ENCODE measurements at regions not wholly inside any gene's neighbourhood (a gene's known extent, or its start where the extent isn't known, plus 50 kb on each side); places are given as distances from the start of the nearest gene placed in this dataset.

- no peaks in the 10 kb centered on the region for H3K4me1 ChIP-seq
- 75 to 88% methylated on average over 4 of the region's 4 CpGs for WGBS, 2 donors
- no peaks in the 10 kb centered on the region for H3K27me3 ChIP-seq
- peaks cover 0 to 3% (median 0%) of the 10 kb centered on the region in 4 donors for H3K9me3 ChIP-seq
- H3K4me3 ChIP-seq, result no peak overlapping the region
- intact Hi-C loops (cut with DNase I), result no loop called here
- TF ChIP-seq CTCF (IDR thresholded peaks at IDR 0.05) (no peak), POLR2A (IDR thresholded peaks at IDR 0.05) (no peak), EP300 (IDR thresholded peaks at IDR 0.05) (no peak), POLR2AphosphoS5 (IDR thresholded peaks at IDR 0.05) (no peak)
- H3K27ac ChIP-seq, result no peak overlapping the region
- H3K36me3 ChIP-seq, result no peaks in the 10 kb centered on the region
- no peak for DNase-seq
These were observed 168.5 kb upstream of the SFSWAP start for GRCh38 chr12:131542351-131542750.

GRCh38 chr12:131543040-131543439, 167.8 kb upstream of the SFSWAP start:
- no peak for TF ChIP-seq POLR2A (IDR thresholded peaks at IDR 0.05)
- no peak for TF ChIP-seq POLR2AphosphoS5 (IDR thresholded peaks at IDR 0.05)
- no peak for TF ChIP-seq CTCF (IDR thresholded peaks at IDR 0.05)
- TF ChIP-seq EP300 (IDR thresholded peaks at IDR 0.05), result no peak
- WGBS, 2 donors, result 91 to 92% methylated on average over 5 of the region's 5 CpGs

GRCh38 chr12:131547555-131547954, 163.3 kb upstream of the SFSWAP start:
- Histone ChIP-seq H3K9me3 (no peaks in the 10 kb centered on the region), H3K36me3 (no peaks in the 10 kb centered on the region), H3K4me3 (no peak overlapping the region), H3K27me3 (peaks cover 0 to 13% (median 0%) of the 10 kb centered on the region in 3 donors), H3K4me1 (no peaks in the 10 kb centered on the region), H3K27ac (no peak overlapping the region)
- intact Hi-C loops (cut with DNase I), result no loop called here
- no peak for DNase-seq
- WGBS, 2 donors, result 60 to 70% methylated on average over 6 of the region's 6 CpGs
- TF ChIP-seq CTCF (IDR thresholded peaks at IDR 0.05), result no peak
- TF ChIP-seq POLR2AphosphoS5 (IDR thresholded peaks at IDR 0.05), result no peak
- no peak for TF ChIP-seq EP300 (IDR thresholded peaks at IDR 0.05)
- TF ChIP-seq POLR2A (IDR thresholded peaks at IDR 0.05), result no peak

More at GRCh38 chr12:131543040-131543439, 167.8 kb upstream of the SFSWAP start:
- intact Hi-C loops (cut with DNase I), result no loop called here
- no peak for DNase-seq
- no peaks in the 10 kb centered on the region for H3K4me1 ChIP-seq
- peaks cover 0 to 3% (median 0%) of the 10 kb centered on the region in 4 donors for H3K9me3 ChIP-seq
- H3K27ac ChIP-seq, result no peak overlapping the region
- peaks cover 0 to 5% (median 0%) of the 10 kb centered on the region in 3 donors for H3K27me3 ChIP-seq
- H3K36me3 ChIP-seq, result no peaks in the 10 kb centered on the region
- H3K4me3 ChIP-seq, result no peak overlapping the region

GRCh38 chr12:131550121-131550520, 160.8 kb upstream of the SFSWAP start:
- intact Hi-C loops (cut with DNase I), result no loop called here
- no peak for TF ChIP-seq POLR2AphosphoS5 (IDR thresholded peaks at IDR 0.05)

GRCh38 chr12:131551675-131552491, 159.0 kb upstream of the SFSWAP start:
- DNase-seq, result no peak
- H3K4me1 ChIP-seq, result no peaks in the 10 kb centered on the region
- H3K4me3 ChIP-seq, result no peak overlapping the region
- no peak for TF ChIP-seq POLR2AphosphoS5 (IDR thresholded peaks at IDR 0.05)
- no peaks in the 10 kb centered on the region for H3K36me3 ChIP-seq
- no peak overlapping the region for H3K27ac ChIP-seq
- WGBS, 2 donors, result 79 to 89% methylated on average over 15 of the region's 15 CpGs
- intact Hi-C loops (cut with DNase I), result no loop called here
- peaks cover 0 to 24% (median 0%) of the 10 kb centered on the region in 3 donors for H3K27me3 ChIP-seq
- H3K9me3 ChIP-seq, result no peaks in the 10 kb centered on the region

More at GRCh38 chr12:131550121-131550520, 160.8 kb upstream of the SFSWAP start:
- WGBS, 2 donors, result 60 to 75% methylated on average over 5 of the region's 5 CpGs
- Histone ChIP-seq H3K4me3 (no peak overlapping the region), H3K36me3 (no peaks in the 10 kb centered on the region), H3K27me3 (peaks cover 0 to 13% (median 0%) of the 10 kb centered on the region in 3 donors), H3K4me1 (no peaks in the 10 kb centered on the region), H3K9me3 (no peaks in the 10 kb centered on the region), H3K27ac (no peak overlapping the region)
- no peak for DNase-seq
